ENCODE measurements at regions not wholly inside any gene's neighbourhood (a gene's known extent, or its start where the extent isn't known, plus 50 kb on each side); places are given as distances from the start of the nearest gene placed in this dataset.

DNA sequence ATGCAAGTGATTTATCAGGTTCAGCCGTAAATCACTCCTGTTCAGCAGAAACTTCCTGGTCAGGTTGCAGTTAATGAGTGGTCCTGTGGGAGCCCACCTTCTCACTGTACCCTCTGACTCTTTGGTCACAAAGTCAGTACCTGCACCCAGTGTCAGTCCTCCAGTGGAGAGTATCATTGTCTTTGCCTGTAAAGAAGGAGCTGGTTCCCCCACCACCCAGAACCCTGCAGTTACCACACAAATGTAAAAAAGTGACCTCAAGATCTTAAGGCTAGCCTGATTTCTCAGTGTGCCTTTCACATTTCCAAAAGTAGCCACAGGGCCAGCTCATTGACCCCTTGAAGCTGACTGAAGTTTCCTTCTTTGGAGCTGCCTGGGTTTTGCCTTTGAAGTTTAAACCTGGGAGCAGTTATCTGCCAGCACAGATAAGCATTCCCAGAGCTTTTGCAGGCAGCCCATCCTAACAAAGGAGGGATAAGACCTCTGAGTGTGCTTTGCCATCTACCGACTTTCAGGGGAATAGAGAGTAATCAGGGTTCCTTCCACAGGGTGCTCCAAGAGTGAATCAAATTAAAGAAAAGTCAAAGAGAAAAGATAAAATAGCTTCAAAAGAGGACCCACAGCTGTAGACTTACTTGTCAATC, 725.2 kb downstream of the CPS1 start:
- TF ChIP-seq POLR2A (IDR thresholded peaks at IDR 0.05) (no peak), POLR2AphosphoS5 (IDR thresholded peaks at IDR 0.05) (no peak)
- TF ChIP-seq, protein P1, sequence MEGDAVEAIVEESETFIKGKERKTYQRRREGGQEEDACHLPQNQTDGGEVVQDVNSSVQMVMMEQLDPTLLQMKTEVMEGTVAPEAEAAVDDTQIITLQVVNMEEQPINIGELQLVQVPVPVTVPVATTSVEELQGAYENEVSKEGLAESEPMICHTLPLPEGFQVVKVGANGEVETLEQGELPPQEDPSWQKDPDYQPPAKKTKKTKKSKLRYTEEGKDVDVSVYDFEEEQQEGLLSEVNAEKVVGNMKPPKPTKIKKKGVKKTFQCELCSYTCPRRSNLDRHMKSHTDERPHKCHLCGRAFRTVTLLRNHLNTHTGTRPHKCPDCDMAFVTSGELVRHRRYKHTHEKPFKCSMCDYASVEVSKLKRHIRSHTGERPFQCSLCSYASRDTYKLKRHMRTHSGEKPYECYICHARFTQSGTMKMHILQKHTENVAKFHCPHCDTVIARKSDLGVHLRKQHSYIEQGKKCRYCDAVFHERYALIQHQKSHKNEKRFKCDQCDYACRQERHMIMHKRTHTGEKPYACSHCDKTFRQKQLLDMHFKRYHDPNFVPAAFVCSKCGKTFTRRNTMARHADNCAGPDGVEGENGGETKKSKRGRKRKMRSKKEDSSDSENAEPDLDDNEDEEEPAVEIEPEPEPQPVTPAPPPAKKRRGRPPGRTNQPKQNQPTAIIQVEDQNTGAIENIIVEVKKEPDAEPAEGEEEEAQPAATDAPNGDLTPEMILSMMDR (IDR thresholded peaks at IDR 0.05), result no peak

Measured in stomach (tissue), 4 donors.